ENCODE measurements at regions not wholly inside any gene's neighbourhood (a gene's known extent, or its start where the extent isn't known, plus 50 kb on each side); places are given as distances from the start of the nearest gene placed in this dataset.

GRCh38 chr7:81167934-81168333, 249.1 kb upstream of the SEMA3C start:
- TF ChIP-seq YY1 (IDR thresholded peaks at IDR 0.05; ENCODE audit: insufficient read depth, insufficient read length) (no peak), ZNF274 (IDR thresholded peaks at IDR 0.05; ENCODE audit: low read depth, low read length) (no peak)
